GM12891 (cell line): ENCODE measurements at regions not wholly inside any gene's neighbourhood (a gene's known extent, or its start where the extent isn't known, plus 50 kb on each side); places are given as distances from the start of the nearest gene placed in this dataset.
"Not testable (repeated sequence)": the region's sequence is repeated elsewhere in the genome, so short reads cannot be mapped to it uniquely, and the experiment has no call there.

Experiments
- DNase-seq: peaks from one replicate; pipeline ENCODE4 v3.0.0; 2011; ENCODE audit warnings: low spot score; ENCODE audit not compliant: insufficient read length
- FAIRE-seq: peaks from 2 replicates; lab custom pipeline; 2011; peaks lifted over from hg19 to GRCh38; lab: Jason Lieb, UNC
- PAX5 ChIP-seq: IDR thresholded peaks from 2 replicates; pipeline ENCODE4 v1.6.1; 2011; ENCODE audit warnings: low read length, moderate library complexity, mild to moderate bottlenecking; ENCODE audit not compliant: insufficient read depth, severe bottlenecking
- POLR2A ChIP-seq: IDR thresholded peaks from 2 replicates; pipeline ENCODE4 v1.6.1; 2011; ENCODE audit warnings: low read depth, low read length, control low read depth
- POLR2AphosphoS5 ChIP-seq: IDR thresholded peaks from 2 replicates; pipeline ENCODE4 v1.6.1; 2011; ENCODE audit warnings: low read depth, low read length, control low read depth
- POU2F2 ChIP-seq: IDR thresholded peaks from 2 replicates; pipeline ENCODE4 v1.6.1; 2011; ENCODE audit warnings: low read depth, mild to moderate bottlenecking, control low read depth, low read length, moderate library complexity
- SPI1 ChIP-seq: IDR thresholded peaks from 2 replicates; pipeline ENCODE4 v1.6.1; 2011; ENCODE audit warnings: low read depth, low read length, control low read depth
- TAF1 ChIP-seq: IDR thresholded peaks from 2 replicates; pipeline ENCODE4 v1.6.1; 2011; ENCODE audit warnings: low read depth, low read length, control low read depth

GRCh38 chr11:103596315-103596714 lies 440.1 kb upstream of the DDI1 start:
- TF ChIP-seq POLR2AphosphoS5 = no peak
- no peak for TF ChIP-seq POLR2A
- TF ChIP-seq POU2F2 = no peak
- TF ChIP-seq TAF1 = no peak
- no peak for TF ChIP-seq SPI1
- TF ChIP-seq PAX5 = no peak
- DNase-seq (no peak), FAIRE-seq (no peak)

- FAIRE-seq (peak; percentile 58), DNase-seq (peak; percentile 9)
- TF ChIP-seq POLR2A = no peak
- TF ChIP-seq POU2F2 = no peak
- TF ChIP-seq POLR2AphosphoS5 = no peak
- TF ChIP-seq TAF1 = no peak
- TF ChIP-seq SPI1 = no peak
- no peak for TF ChIP-seq PAX5
Measured at GRCh38 chr11:103601225-103601846, 435.1 kb upstream of the DDI1 start.

GRCh38 chr11:103602840-103603239 lies 433.6 kb upstream of the DDI1 start:
- no peak for FAIRE-seq

DNA sequence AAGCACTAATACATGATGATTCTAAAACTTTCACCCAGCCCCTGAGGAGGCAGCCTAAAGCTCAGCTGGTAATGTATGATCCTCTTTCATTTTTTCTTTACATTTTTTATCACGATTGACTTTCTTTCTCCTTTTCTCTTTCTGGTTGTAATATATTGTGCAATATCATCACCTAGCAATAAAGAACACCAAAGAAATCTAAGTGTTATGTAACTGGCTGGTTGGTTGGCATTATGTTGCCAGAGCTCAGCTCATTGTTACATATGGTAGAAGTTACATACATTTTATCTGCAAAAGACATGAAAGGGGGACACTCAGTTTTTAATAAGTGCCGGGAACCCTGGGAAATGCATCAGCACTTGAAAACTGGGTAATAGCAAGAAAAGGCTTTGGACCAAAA lies 432.1 kb upstream of the DDI1 start:
- no peak for DNase-seq
- no peak for FAIRE-seq
- TF ChIP-seq POU2F2 (no peak), PAX5 (no peak), POLR2A (no peak), TAF1 (no peak), POLR2AphosphoS5 (no peak), SPI1 (no peak)

More at GRCh38 chr11:103602840-103603239, 433.6 kb upstream of the DDI1 start:
- no peak for DNase-seq
- no peak for TF ChIP-seq POU2F2
- TF ChIP-seq SPI1 = no peak
- no peak for TF ChIP-seq TAF1
- no peak for TF ChIP-seq PAX5
- no peak for TF ChIP-seq POLR2AphosphoS5
- no peak for TF ChIP-seq POLR2A

DNA sequence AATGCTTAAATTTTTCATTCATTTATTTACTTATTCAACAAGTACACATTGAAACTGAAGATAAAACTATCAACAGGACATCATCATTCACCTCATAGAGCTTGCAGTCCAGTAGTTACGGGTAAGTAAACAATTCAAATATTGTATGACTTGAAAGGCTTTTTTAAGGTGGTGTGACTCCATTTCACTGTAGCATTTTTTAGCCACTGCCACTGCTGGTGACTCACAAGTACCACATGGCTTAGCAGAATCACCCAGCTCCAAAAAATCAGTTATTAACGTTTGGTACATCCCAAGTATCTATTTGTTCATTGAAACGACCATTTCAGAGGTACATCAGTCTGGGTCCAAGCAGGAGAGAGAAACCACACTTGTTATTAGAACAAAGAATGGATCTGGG lies 427.9 kb upstream of the DDI1 start:
- DNase-seq (no peak), FAIRE-seq (no peak)
- TF ChIP-seq PAX5 = no peak
- TF ChIP-seq POU2F2 = no peak
- TF ChIP-seq POLR2AphosphoS5 = no peak
- TF ChIP-seq TAF1 = no peak
- no peak for TF ChIP-seq SPI1
- TF ChIP-seq POLR2A = no peak

- no peak for FAIRE-seq
- no peak for DNase-seq
- TF ChIP-seq POLR2AphosphoS5 = no peak
- no peak for TF ChIP-seq PAX5
- TF ChIP-seq SPI1 = no peak
- TF ChIP-seq TAF1 = no peak
- TF ChIP-seq POU2F2 = no peak
- TF ChIP-seq POLR2A = no peak
Measured at GRCh38 chr11:103609117-103610066, 427.0 kb upstream of the DDI1 start.

GRCh38 chr11:103610435-103610834 lies 426.0 kb upstream of the DDI1 start:
- no peak for FAIRE-seq
- no peak for DNase-seq
- TF ChIP-seq PAX5 (no peak), TAF1 (no peak), POU2F2 (no peak), POLR2A (no peak), SPI1 (no peak), POLR2AphosphoS5 (no peak)

DNA sequence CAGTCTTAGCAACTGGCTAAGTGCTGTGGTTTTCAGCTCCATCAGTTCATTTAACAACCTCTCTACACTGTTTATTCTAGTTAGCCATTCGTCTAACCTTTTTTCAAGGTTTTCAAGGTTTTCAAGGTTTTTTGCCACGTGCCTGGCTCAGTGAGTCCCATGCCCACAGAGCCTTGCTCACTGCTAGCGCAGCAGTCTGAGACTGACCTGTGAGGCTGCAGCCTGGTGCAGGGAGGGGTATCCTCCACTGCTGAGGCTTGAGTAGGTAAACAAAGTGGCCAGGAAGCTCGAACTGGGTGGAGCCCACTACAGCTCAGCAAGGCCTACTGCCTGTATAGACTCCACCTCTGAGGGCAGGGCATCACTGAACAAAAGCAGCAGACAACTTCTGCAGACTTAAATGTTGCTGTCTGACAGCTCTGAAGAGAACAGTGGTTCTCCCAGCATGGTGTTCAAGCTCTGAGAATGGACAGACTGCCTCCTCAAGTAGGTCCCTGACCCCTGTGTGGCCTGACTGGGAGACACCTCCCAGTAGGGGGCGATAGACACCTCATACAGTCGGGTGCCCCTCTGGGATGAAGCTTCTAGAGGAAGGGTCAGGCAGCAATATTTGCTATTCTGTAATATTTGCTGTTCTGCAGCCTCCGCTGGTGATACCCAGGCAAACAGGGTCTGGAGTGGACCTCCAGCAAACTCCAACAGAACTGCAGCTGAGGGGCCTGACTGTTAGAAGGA lies 424.7 kb upstream of the DDI1 start:
- DNase-seq, FAIRE-seq: not testable (repeated sequence)

DNA sequence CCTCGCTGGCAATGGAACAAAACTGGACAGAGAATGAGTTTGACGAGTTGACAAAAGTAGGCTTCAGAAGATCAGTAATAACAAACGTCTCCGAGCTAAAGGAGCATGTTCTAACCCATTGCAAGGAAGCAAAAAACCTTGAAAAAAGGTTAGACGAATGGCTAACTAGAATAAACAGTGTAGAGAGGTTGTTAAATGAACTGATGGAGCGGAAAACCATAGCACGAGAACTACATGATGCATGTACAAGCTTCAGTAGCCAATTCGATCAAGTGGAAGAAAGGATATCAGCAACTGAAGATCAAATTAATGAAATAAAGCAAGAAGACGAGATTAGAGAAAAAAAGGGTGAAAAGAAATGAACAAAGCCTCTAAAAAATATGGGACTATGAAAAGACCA lies 424.0 kb upstream of the DDI1 start:
- FAIRE-seq, DNase-seq: not testable (repeated sequence)

- FAIRE-seq, DNase-seq: not testable (repeated sequence)
Measured at GRCh38 chr11:103616586-103616985, 419.9 kb upstream of the DDI1 start.
